Neural cell (in vitro differentiated cells): ENCODE measurements at regions not wholly inside any gene's neighbourhood (a gene's known extent, or its start where the extent isn't known, plus 50 kb on each side); places are given as distances from the start of the nearest gene placed in this dataset.
A peak's percentile ranks its signal among the peaks of the same experiment; 100 is the strongest.

Experiments used
- H2AFZ ChIP-seq: fragments of 200-600, 300-800 bp; sonication (generic), shearing (Covaris generic); 2 replicates; pipeline ENCODE4 v1.6.0; 2014; ENCODE audit warnings: low read depth, mild to moderate bottlenecking, antibody characterized with exemption, low read length, moderate library complexity
- H3F3A ChIP-seq: fragments of 200-600 bp; shearing (Covaris generic); 2 replicates; pipeline ENCODE4 v1.6.1; 2016; ENCODE audit warnings: mild to moderate bottlenecking, moderate library complexity, mixed read lengths, antibody characterized with exemption, low read length; ENCODE audit not compliant: insufficient read depth, poor library complexity, severe bottlenecking
- H3K27ac ChIP-seq: fragments of 200-600, 300-800 bp; sonication (generic), shearing (Covaris generic); 2 replicates; pipeline ENCODE4 v1.5.1; 2014; ENCODE audit warnings: mild to moderate bottlenecking, low read length, moderate library complexity
- H3K27me3 ChIP-seq: fragments of 300-800, 200-600 bp; sonication (generic), shearing (Covaris generic); 2 replicates; pipeline ENCODE4 v1.6.0; 2014; ENCODE audit warnings: mild to moderate bottlenecking, low read depth, low read length, moderate library complexity; ENCODE audit not compliant: insufficient read depth
- H3K36me3 ChIP-seq: fragments of 300-800, 200-600 bp; sonication (generic), shearing (Covaris generic); 2 replicates; pipeline ENCODE4 v1.5.1; 2014; ENCODE audit warnings: mild to moderate bottlenecking, antibody characterized with exemption, low read length, moderate library complexity; ENCODE audit not compliant: insufficient read depth
- H3K4me2 ChIP-seq: fragments of 300-800, 200-600 bp; sonication (generic), shearing (Covaris generic); 2 replicates; pipeline ENCODE4 v1.6.0; 2014; ENCODE audit warnings: mild to moderate bottlenecking, low read length
- H3K4me3 ChIP-seq: fragments of 300-800, 200-600 bp; sonication (generic), shearing (Covaris generic); 2 replicates; pipeline ENCODE4 v1.5.1; 2014; ENCODE audit warnings: mild to moderate bottlenecking, low read length, moderate library complexity
- H3K79me2 ChIP-seq: fragments of 200-600 bp; shearing (Covaris generic); replicated peaks from 2 replicates; pipeline ENCODE4 v1.6.0; 2014; ENCODE audit warnings: mild to moderate bottlenecking, low read length, moderate library complexity; ENCODE audit not compliant: insufficient read depth
- H3K9ac ChIP-seq: fragments of 300-800, 200-600 bp; sonication (generic), shearing (Covaris generic); 2 replicates; pipeline ENCODE4 v1.6.1; 2016; ENCODE audit warnings: mild to moderate bottlenecking, low read length, mixed read lengths
- H3K9me2 ChIP-seq: fragments of 200-600 bp; shearing (Covaris generic); 2 replicates; pipeline ENCODE4 v1.6.1; 2016; ENCODE audit warnings: mild to moderate bottlenecking, low read length, mixed read lengths; ENCODE audit not compliant: insufficient read depth
- H3K9me3 ChIP-seq: fragments of 200-600, 300-800 bp; sonication (generic), shearing (Covaris generic); 2 replicates; pipeline ENCODE4 v1.6.1; 2016; ENCODE audit warnings: mild to moderate bottlenecking, mixed run types, low read length, moderate library complexity, mixed read lengths
- H4K20me1 ChIP-seq: fragments of 200-600 bp; shearing (Covaris generic); 2 replicates; pipeline ENCODE4 v1.6.1; 2016; ENCODE audit warnings: mild to moderate bottlenecking, mixed run types; ENCODE audit not compliant: insufficient read depth
- EP300 ChIP-seq: fragments of 450-650 bp; conservative IDR thresholded peaks from 2 replicates; pipeline ENCODE4 v1.6.1; 2014; ENCODE audit warnings: antibody characterized with exemption, mild to moderate bottlenecking, moderate library complexity; ENCODE audit not compliant: poor library complexity, severe bottlenecking
- EZH2 ChIP-seq: fragments of 200-600, 300-800 bp; shearing (Covaris generic), sonication (generic); IDR thresholded peaks from 2 replicates; pipeline ENCODE4 v1.6.1; 2014; ENCODE audit warnings: antibody characterized with exemption, low read length, borderline replicate concordance, mild to moderate bottlenecking; ENCODE audit not compliant: insufficient read depth, poor library complexity, severe bottlenecking
- MXI1 ChIP-seq: fragments of 450-650 bp; conservative IDR thresholded peaks from 2 replicates; pipeline ENCODE4 v1.6.1; 2014; ENCODE audit warnings: antibody characterized with exemption, mild to moderate bottlenecking; ENCODE audit not compliant: poor library complexity, severe bottlenecking
- POLR2AphosphoS5 ChIP-seq: IDR thresholded peaks from 2 replicates; pipeline ENCODE4 v1.6.1; 2012
- RAD21 ChIP-seq: fragments of 450-650 bp; conservative IDR thresholded peaks from 2 replicates; pipeline ENCODE4 v1.6.1; 2014; ENCODE audit warnings: antibody characterized with exemption, mild to moderate bottlenecking, moderate library complexity
- SMC3 ChIP-seq: fragments of 450-650 bp; conservative IDR thresholded peaks from 2 replicates; pipeline ENCODE4 v1.6.1; 2014; ENCODE audit warnings: antibody characterized with exemption, mild to moderate bottlenecking, moderate library complexity; ENCODE audit not compliant: poor library complexity
- TAF1 ChIP-seq: IDR thresholded peaks from 2 replicates; pipeline ENCODE4 v1.6.1; 2012; ENCODE audit warnings: low read depth
- TF ChIP-seq, protein P1 (sequence below): fragments of 450-650 bp; IDR thresholded peaks from 2 replicates; pipeline ENCODE4 v1.5.1; 2014; ENCODE audit warnings: antibody characterized with exemption, mild to moderate bottlenecking, moderate library complexity; ENCODE audit not compliant: poor library complexity, severe bottlenecking
- TF ChIP-seq, protein P2 (sequence below): IDR thresholded peaks from 2 replicates; pipeline ENCODE4 v1.6.1; 2012; ENCODE audit warnings: borderline replicate concordance

DNA sequence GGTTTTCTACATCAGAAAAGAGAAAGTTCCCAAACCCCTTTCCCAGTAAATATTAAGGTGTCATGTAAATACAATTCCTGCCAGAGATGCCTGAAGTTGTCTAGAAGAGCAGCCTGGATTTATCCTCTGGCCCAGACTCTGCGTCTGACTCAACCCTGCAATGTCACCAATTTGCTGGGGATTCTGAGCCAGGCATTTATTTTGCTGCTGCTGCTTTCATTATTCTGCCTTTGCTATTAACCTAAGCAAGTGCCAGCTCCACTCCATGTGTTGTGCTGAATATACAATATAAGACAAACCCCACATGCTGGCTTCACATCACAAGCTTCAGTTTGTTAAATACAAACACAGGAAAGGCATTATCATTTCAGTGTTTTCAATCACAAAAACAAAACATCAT is 59.1 kb downstream of the ELAPOR2 start:
- no peak overlapping the region for H3K27ac ChIP-seq

DNA sequence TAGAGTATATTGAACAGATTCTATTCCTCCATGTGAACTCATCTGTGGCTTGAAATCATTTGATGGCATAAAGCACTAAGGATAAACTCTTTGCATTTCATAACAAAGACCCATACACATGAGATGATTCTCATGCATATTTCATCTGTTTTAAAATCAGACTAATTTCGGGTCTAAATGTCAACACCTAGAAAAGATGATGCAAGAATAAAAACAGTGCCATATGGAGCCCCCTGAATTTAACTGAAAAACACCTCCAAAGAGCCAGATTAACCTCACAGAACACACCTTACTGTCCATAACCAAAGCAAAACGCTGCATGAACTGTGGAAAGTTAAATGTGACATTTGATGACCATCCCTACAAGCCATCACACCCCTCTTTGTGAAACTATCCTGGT is 59.7 kb downstream of the ELAPOR2 start:
- H3K36me3 ChIP-seq: no peaks in the 10 kb centered on the region
- TF ChIP-seq POLR2AphosphoS5: no peak
- TF ChIP-seq EZH2: no peak
- TF ChIP-seq, protein P1, sequence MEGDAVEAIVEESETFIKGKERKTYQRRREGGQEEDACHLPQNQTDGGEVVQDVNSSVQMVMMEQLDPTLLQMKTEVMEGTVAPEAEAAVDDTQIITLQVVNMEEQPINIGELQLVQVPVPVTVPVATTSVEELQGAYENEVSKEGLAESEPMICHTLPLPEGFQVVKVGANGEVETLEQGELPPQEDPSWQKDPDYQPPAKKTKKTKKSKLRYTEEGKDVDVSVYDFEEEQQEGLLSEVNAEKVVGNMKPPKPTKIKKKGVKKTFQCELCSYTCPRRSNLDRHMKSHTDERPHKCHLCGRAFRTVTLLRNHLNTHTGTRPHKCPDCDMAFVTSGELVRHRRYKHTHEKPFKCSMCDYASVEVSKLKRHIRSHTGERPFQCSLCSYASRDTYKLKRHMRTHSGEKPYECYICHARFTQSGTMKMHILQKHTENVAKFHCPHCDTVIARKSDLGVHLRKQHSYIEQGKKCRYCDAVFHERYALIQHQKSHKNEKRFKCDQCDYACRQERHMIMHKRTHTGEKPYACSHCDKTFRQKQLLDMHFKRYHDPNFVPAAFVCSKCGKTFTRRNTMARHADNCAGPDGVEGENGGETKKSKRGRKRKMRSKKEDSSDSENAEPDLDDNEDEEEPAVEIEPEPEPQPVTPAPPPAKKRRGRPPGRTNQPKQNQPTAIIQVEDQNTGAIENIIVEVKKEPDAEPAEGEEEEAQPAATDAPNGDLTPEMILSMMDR: no peak
- no peak for TF ChIP-seq EP300
- no peak for TF ChIP-seq SMC3
- no peak for TF ChIP-seq RAD21
- no peak for TF ChIP-seq MXI1
- TF ChIP-seq, protein P2, sequence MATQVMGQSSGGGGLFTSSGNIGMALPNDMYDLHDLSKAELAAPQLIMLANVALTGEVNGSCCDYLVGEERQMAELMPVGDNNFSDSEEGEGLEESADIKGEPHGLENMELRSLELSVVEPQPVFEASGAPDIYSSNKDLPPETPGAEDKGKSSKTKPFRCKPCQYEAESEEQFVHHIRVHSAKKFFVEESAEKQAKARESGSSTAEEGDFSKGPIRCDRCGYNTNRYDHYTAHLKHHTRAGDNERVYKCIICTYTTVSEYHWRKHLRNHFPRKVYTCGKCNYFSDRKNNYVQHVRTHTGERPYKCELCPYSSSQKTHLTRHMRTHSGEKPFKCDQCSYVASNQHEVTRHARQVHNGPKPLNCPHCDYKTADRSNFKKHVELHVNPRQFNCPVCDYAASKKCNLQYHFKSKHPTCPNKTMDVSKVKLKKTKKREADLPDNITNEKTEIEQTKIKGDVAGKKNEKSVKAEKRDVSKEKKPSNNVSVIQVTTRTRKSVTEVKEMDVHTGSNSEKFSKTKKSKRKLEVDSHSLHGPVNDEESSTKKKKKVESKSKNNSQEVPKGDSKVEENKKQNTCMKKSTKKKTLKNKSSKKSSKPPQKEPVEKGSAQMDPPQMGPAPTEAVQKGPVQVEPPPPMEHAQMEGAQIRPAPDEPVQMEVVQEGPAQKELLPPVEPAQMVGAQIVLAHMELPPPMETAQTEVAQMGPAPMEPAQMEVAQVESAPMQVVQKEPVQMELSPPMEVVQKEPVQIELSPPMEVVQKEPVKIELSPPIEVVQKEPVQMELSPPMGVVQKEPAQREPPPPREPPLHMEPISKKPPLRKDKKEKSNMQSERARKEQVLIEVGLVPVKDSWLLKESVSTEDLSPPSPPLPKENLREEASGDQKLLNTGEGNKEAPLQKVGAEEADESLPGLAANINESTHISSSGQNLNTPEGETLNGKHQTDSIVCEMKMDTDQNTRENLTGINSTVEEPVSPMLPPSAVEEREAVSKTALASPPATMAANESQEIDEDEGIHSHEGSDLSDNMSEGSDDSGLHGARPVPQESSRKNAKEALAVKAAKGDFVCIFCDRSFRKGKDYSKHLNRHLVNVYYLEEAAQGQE: no peak
- no peak for TF ChIP-seq TAF1
- H2AFZ ChIP-seq: no peak overlapping the region
- peaks cover 43% of the 10 kb centered on the region for H3K79me2 ChIP-seq
- no peaks in the 10 kb centered on the region for H3K9me3 ChIP-seq
- H3K4me3 ChIP-seq: peak overlapping the region; percentile 3
- H4K20me1 ChIP-seq: no peaks in the 10 kb centered on the region
- no peak overlapping the region for H3K27ac ChIP-seq
- H3K9me2 ChIP-seq: no peaks in the 10 kb centered on the region
- no peak overlapping the region for H3K9ac ChIP-seq
- H3K27me3 ChIP-seq: no peaks in the 10 kb centered on the region
- no peak overlapping the region for H3K4me2 ChIP-seq
- H3F3A ChIP-seq: no peaks in the 10 kb centered on the region

More for the DNA sequence above, 59.1 kb downstream of the ELAPOR2 start:
- no peak overlapping the region for H3K4me2 ChIP-seq
- H3K9me3 ChIP-seq: no peaks in the 10 kb centered on the region
- H3K9me2 ChIP-seq: no peaks in the 10 kb centered on the region
- H3K9ac ChIP-seq: no peak overlapping the region
- H4K20me1 ChIP-seq: no peaks in the 10 kb centered on the region
- no peak for TF ChIP-seq EP300
- TF ChIP-seq SMC3: no peak
- TF ChIP-seq MXI1: no peak
- TF ChIP-seq POLR2AphosphoS5: no peak
- TF ChIP-seq, protein P2: no peak
- no peak for TF ChIP-seq TAF1
- H3K4me3 ChIP-seq: no peak overlapping the region
- H2AFZ ChIP-seq: no peak overlapping the region
- H3K27me3 ChIP-seq: no peaks in the 10 kb centered on the region
- no peaks in the 10 kb centered on the region for H3F3A ChIP-seq
- peaks cover 45% of the 10 kb centered on the region for H3K79me2 ChIP-seq
- H3K36me3 ChIP-seq: no peaks in the 10 kb centered on the region
